GM10266 (cell line): ENCODE measurements at regions not wholly inside any gene's neighbourhood (a gene's known extent, or its start where the extent isn't known, plus 50 kb on each side); places are given as distances from the start of the nearest gene placed in this dataset.

Experiments used
- DNase-seq: peaks from one replicate; pipeline ENCODE4 v3.0.0; 2012; ENCODE audit errors: extremely low spot score
- CTCF ChIP-seq: IDR thresholded peaks from 2 replicates; pipeline ENCODE4 v1.5.1; 2012; ENCODE audit warnings: mild to moderate bottlenecking, low read depth; ENCODE audit not compliant: control insufficient read depth, insufficient read depth; ENCODE audit errors: missing control alignments

- DNase-seq = peak; percentile 20
- TF ChIP-seq CTCF = no peak
Observed at GRCh38 chr4:53654300-53654758, 63.0 kb upstream of the LNX1 start.

- no peak for DNase-seq
- TF ChIP-seq CTCF = no peak
Observed at GRCh38 chr4:53653484-53654053, 62.3 kb upstream of the LNX1 start.

- DNase-seq = no peak
- TF ChIP-seq CTCF = no peak
Observed at GRCh38 chr4:53651156-53651735, 60.0 kb upstream of the LNX1 start.

- TF ChIP-seq CTCF = no peak
- DNase-seq = no peak
Observed at GRCh38 chr4:53649357-53649756, 58.1 kb upstream of the LNX1 start.

GRCh38 chr4:53647547-53647946, 56.3 kb upstream of the LNX1 start:
- no peak for TF ChIP-seq CTCF
- no peak for DNase-seq

- no peak for TF ChIP-seq CTCF
- DNase-seq = no peak
Observed at GRCh38 chr4:53646795-53647194, 55.5 kb upstream of the LNX1 start.

- TF ChIP-seq CTCF = no peak
- no peak for DNase-seq
Observed at GRCh38 chr4:53645108-53645507, 53.8 kb upstream of the LNX1 start.
